ENCODE measurements at regions not wholly inside any gene's neighbourhood (a gene's known extent, or its start where the extent isn't known, plus 50 kb on each side); places are given as distances from the start of the nearest gene placed in this dataset.

GRCh38 chr6:94361304-94362060, 942.1 kb upstream of the EPHA7 start:
- BruUV-seq (replicated peaks) = no TSS peak
- Histone ChIP-seq H3K27ac (no peak overlapping the region), H2AFZ (no peak overlapping the region), H3K79me2 (ENCODE audit: low read depth) (no peaks in the 10 kb centered on the region), H3K4me1 (replicated peaks; ENCODE audit: insufficient read depth) (no peaks in the 10 kb centered on the region), H4K20me1 (ENCODE audit: insufficient read depth) (no peaks in the 10 kb centered on the region), H3K9me2 (ENCODE audit: insufficient read depth) (no peaks in the 10 kb centered on the region), H3K36me3 (ENCODE audit: low read depth) (no peaks in the 10 kb centered on the region), H3K27me3 (ENCODE audit: insufficient read depth, low read depth) (no peaks in the 10 kb centered on the region), H3F3A (ENCODE audit: insufficient read depth, low read depth) (no peaks in the 10 kb centered on the region), H3K9me3 (ENCODE audit: insufficient read depth, low read depth) (no peaks in the 10 kb centered on the region), H3K4me2 (no peak overlapping the region), H3K4me3 (no peak overlapping the region)
- ChIA-PET POLR2A (ENCODE audit: unreplicated experiment) (no interaction called here), CTCF (no interaction called here)
- TF ChIP-seq CTCF (conservative IDR thresholded peaks at IDR 0.05) (no peak), EZH2 (IDR thresholded peaks at IDR 0.05; ENCODE audit: low read depth) (no peak)
- intact Hi-C loops (cut with micrococcal nuclease; ENCODE audit: unreplicated experiment) = no loop called here
- no peak for DNase-seq

- Histone ChIP-seq H3K4me1 (replicated peaks; ENCODE audit: insufficient read depth) (no peaks in the 10 kb centered on the region), H3K36me3 (ENCODE audit: low read depth) (no peaks in the 10 kb centered on the region), H3K9me2 (ENCODE audit: insufficient read depth) (no peaks in the 10 kb centered on the region), H3F3A (ENCODE audit: insufficient read depth, low read depth) (no peaks in the 10 kb centered on the region), H3K79me2 (ENCODE audit: low read depth) (no peaks in the 10 kb centered on the region), H4K20me1 (ENCODE audit: insufficient read depth) (no peaks in the 10 kb centered on the region), H2AFZ (no peak overlapping the region), H3K27me3 (ENCODE audit: insufficient read depth, low read depth) (no peaks in the 10 kb centered on the region), H3K9me3 (ENCODE audit: insufficient read depth, low read depth) (no peaks in the 10 kb centered on the region), H3K27ac (no peak overlapping the region), H3K4me2 (no peak overlapping the region), H3K4me3 (no peak overlapping the region)
- no peak for DNase-seq
- intact Hi-C loops (cut with micrococcal nuclease; ENCODE audit: unreplicated experiment) = no loop called here
- no TSS peak for BruUV-seq (replicated peaks)
- ChIA-PET POLR2A (ENCODE audit: unreplicated experiment) (no interaction called here), CTCF (no interaction called here)
- TF ChIP-seq EZH2 (IDR thresholded peaks at IDR 0.05; ENCODE audit: low read depth) (no peak), CTCF (conservative IDR thresholded peaks at IDR 0.05) (no peak)
Measured at GRCh38 chr6:94357381-94357980, 938.1 kb upstream of the EPHA7 start.

GRCh38 chr6:94350833-94351232, 931.5 kb upstream of the EPHA7 start:
- ChIA-PET CTCF (no interaction called here), POLR2A (ENCODE audit: unreplicated experiment) (interaction anchor here (0.6 kb wide), 1 partner anchor 1685 kb away, joined by 3 read pairs; no protein-coding TSS in a partner anchor)
- no peaks in the 10 kb centered on the region for H3K27me3 ChIP-seq (ENCODE audit: insufficient read depth, low read depth)
- H2AFZ ChIP-seq = no peak overlapping the region; the same call in 1 of the 2 replicates
- H3K9me2 ChIP-seq (ENCODE audit: insufficient read depth) = no peaks in the 10 kb centered on the region
- H3F3A ChIP-seq (ENCODE audit: insufficient read depth, low read depth) = no peaks in the 10 kb centered on the region
- H3K4me1 ChIP-seq (replicated peaks; ENCODE audit: insufficient read depth) = no peaks in the 10 kb centered on the region
- intact Hi-C loops (cut with micrococcal nuclease; ENCODE audit: unreplicated experiment) = no loop called here
- no peak for DNase-seq
- TF ChIP-seq CTCF (conservative IDR thresholded peaks at IDR 0.05) = no peak
- no peak for TF ChIP-seq EZH2 (IDR thresholded peaks at IDR 0.05; ENCODE audit: low read depth)
- no peak overlapping the region for H3K4me3 ChIP-seq
- no peaks in the 10 kb centered on the region for H4K20me1 ChIP-seq (ENCODE audit: insufficient read depth)
- no peak overlapping the region for H3K27ac ChIP-seq
- no peak overlapping the region for H3K4me2 ChIP-seq
- no peaks in the 10 kb centered on the region for H3K9me3 ChIP-seq (ENCODE audit: insufficient read depth, low read depth)
- BruUV-seq (replicated peaks) = no TSS peak
- no peaks in the 10 kb centered on the region for H3K79me2 ChIP-seq (ENCODE audit: low read depth)
- no peaks in the 10 kb centered on the region for H3K36me3 ChIP-seq (ENCODE audit: low read depth)
